ENCODE measurements at regions not wholly inside any gene's neighbourhood (a gene's known extent, or its start where the extent isn't known, plus 50 kb on each side); places are given as distances from the start of the nearest gene placed in this dataset.

DNA sequence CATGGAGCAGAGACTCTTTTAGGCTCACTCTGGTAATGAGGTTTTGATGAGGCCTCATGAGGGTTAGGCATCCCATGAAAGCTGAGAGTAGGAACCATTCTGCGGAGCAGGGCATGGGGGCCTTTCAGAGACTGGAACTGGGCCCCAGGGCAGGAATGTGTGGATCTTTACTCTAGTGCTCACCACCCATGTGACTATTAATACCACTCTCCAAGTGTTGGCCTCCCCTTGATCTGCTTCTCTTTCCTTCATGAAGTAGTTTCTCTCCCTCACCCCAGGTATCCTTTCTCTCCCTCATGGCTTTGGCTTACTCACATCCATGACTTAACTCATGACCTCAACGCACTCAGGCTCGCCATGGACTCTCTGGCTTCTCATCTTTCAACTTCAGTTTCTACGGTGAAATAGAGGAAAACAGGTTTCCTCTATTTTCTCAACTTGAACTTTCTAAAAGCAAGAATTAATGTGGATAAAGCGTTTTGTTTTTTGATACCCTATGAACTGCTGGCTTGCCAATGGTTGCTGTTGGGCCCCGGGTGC lies 50.5 kb upstream of the GADD45A start:
- Histone ChIP-seq H3K27me3 (ENCODE audit: control insufficient read depth, insufficient read depth, low read length) (no peaks in the 10 kb centered on the region), H3K9me3 (ENCODE audit: control insufficient read depth, insufficient read depth, low read depth, low read length) (no peaks in the 10 kb centered on the region), H3K36me3 (ENCODE audit: control insufficient read depth, insufficient read depth, low read length) (no peaks in the 10 kb centered on the region), H3K79me2 (ENCODE audit: control insufficient read depth, insufficient read depth, low read length) (no peaks in the 10 kb centered on the region), H3K27ac (ENCODE audit: insufficient read depth, low read length) (no peak overlapping the region), H3K4me3 (replicated peaks in 1 of 4; ENCODE audit: control extremely low read depth in 1 of 4, insufficient read depth in 1 of 4, low read depth in 3 of 4, low read length in 4 of 4) (no peak overlapping the region), H2AFZ (ENCODE audit: low read length) (no peak overlapping the region), H4K20me1 (ENCODE audit: control insufficient read depth, extremely low read depth, insufficient read depth, low read length) (no peaks in the 10 kb centered on the region), H3K4me1 (ENCODE audit: control insufficient read depth, extremely low read depth, insufficient read depth, low read length) (no peaks in the 10 kb centered on the region), H3K4me2 (ENCODE audit: extremely low read depth, insufficient read depth, low read length) (no peak overlapping the region), H3K9ac (ENCODE audit: insufficient read depth, low read length) (no peak overlapping the region)
- DNase-seq (ENCODE audit: low read depth in 2 of 2), result no peak
- no peak for TF ChIP-seq EZH2 (IDR thresholded peaks at IDR 0.05; ENCODE audit: low read length, missing control alignments)
- TF ChIP-seq, protein P1, sequence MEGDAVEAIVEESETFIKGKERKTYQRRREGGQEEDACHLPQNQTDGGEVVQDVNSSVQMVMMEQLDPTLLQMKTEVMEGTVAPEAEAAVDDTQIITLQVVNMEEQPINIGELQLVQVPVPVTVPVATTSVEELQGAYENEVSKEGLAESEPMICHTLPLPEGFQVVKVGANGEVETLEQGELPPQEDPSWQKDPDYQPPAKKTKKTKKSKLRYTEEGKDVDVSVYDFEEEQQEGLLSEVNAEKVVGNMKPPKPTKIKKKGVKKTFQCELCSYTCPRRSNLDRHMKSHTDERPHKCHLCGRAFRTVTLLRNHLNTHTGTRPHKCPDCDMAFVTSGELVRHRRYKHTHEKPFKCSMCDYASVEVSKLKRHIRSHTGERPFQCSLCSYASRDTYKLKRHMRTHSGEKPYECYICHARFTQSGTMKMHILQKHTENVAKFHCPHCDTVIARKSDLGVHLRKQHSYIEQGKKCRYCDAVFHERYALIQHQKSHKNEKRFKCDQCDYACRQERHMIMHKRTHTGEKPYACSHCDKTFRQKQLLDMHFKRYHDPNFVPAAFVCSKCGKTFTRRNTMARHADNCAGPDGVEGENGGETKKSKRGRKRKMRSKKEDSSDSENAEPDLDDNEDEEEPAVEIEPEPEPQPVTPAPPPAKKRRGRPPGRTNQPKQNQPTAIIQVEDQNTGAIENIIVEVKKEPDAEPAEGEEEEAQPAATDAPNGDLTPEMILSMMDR (conservative IDR thresholded peaks at IDR 0.05 in 1 of 2, IDR thresholded peaks at IDR 0.05 in 1 of 2; ENCODE audit: low read depth in 1 of 2, low read length in 2 of 2), result no peak

DNA sequence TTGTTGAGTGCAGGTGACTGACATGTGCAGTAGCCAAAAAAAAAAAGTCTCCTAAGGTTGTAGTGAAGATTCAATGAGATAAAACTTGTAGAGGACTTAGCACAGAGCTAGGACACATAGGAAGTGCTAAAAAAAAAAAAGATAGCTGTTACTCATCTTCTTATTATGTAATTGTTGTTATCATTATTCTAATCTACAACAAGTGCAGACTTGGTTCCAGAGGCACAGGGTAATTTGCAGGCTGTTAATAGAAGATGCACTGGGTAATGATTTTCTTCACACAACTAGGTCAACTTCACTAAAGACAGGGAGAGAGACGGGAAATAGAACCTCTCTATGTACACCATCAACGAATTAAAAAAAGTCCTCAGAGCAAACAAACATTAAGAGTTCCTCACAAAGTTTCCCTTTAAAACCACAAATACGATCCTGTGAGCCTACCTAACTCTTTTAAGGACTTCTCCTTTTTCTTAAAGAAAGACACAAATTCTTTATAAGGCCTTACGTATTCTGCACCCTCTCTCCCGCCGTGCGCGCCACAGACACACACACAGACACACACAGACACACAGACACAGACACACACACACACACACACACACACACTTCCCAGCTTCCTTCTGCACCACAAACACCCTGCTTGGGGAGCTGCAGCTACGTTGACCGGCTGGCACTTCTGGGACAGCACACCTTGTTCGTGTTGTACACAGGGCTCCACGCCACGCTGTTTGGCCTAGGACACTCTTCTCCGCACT lies 49.8 kb upstream of the GADD45A start:
- no peak for DNase-seq (ENCODE audit: low read depth in 2 of 2)
- TF ChIP-seq, protein P1 (conservative IDR thresholded peaks at IDR 0.05 in 1 of 2, IDR thresholded peaks at IDR 0.05 in 1 of 2; ENCODE audit: low read depth in 1 of 2, low read length in 2 of 2), result no peak
- TF ChIP-seq EZH2 (IDR thresholded peaks at IDR 0.05; ENCODE audit: low read length, missing control alignments), result no peak
- no peak overlapping the region for H3K9ac ChIP-seq (ENCODE audit: insufficient read depth, low read length)
- H4K20me1 ChIP-seq (ENCODE audit: control insufficient read depth, extremely low read depth, insufficient read depth, low read length), result no peaks in the 10 kb centered on the region
- no peak overlapping the region for H3K4me2 ChIP-seq (ENCODE audit: extremely low read depth, insufficient read depth, low read length)
- no peaks in the 10 kb centered on the region for H3K36me3 ChIP-seq (ENCODE audit: control insufficient read depth, insufficient read depth, low read length)
- no peak overlapping the region for H2AFZ ChIP-seq (ENCODE audit: low read length)
- H3K27me3 ChIP-seq (ENCODE audit: control insufficient read depth, insufficient read depth, low read length), result no peaks in the 10 kb centered on the region
- H3K9me3 ChIP-seq (ENCODE audit: control insufficient read depth, insufficient read depth, low read depth, low read length), result no peaks in the 10 kb centered on the region
- no peaks in the 10 kb centered on the region for H3K4me1 ChIP-seq (ENCODE audit: control insufficient read depth, extremely low read depth, insufficient read depth, low read length)
- H3K27ac ChIP-seq (ENCODE audit: insufficient read depth, low read length), result no peak overlapping the region
- H3K79me2 ChIP-seq (ENCODE audit: control insufficient read depth, insufficient read depth, low read length), result no peaks in the 10 kb centered on the region
- H3K4me3 ChIP-seq (replicated peaks in 1 of 4; ENCODE audit: control extremely low read depth in 1 of 4, insufficient read depth in 1 of 4, low read depth in 3 of 4, low read length in 4 of 4), result no peak overlapping the region

Measured in fibroblast of lung (primary cell).